IMR-90 (cell line): ENCODE measurements at regions not wholly inside any gene's neighbourhood (a gene's known extent, or its start where the extent isn't known, plus 50 kb on each side); places are given as distances from the start of the nearest gene placed in this dataset.

Source experiments
- ATAC-seq: fragments of 200-7000 bp; cut with Tn5 transposase; 2 replicates; pipeline ENCODE4 v1.9.1; 2020; ENCODE audit warnings: low read depth, mild to moderate bottlenecking, moderate library complexity
- BruUV-seq: library from RNA; stranded (reverse); fragments of 400-500 nt; replicated peaks from 2 replicates; lab custom pipeline; 2021; lab: Mats Ljungman, UMichigan
- CTCF ChIA-PET: fragments of 300-600 bp; formaldehyde crosslinking; extraction: SDS; loops from one replicate; lab custom pipeline; 2021; ENCODE audit warnings: antibody characterized with exemption; lab: Yijun Ruan, JAX
- POLR2A ChIA-PET: fragments of 300-600 bp; sonication (Branson Sonifier 250); formaldehyde crosslinking; loops from one replicate; lab custom pipeline; 2022; ENCODE audit warnings: antibody characterized with exemption; ENCODE audit not compliant: unreplicated experiment; lab: Charles Lee
- DNase-seq: peaks from one replicate; pipeline ENCODE4 v3.0.0; 2013
- H2AFZ ChIP-seq: replicated peaks from 2 replicates; pipeline ENCODE3; 2013; ENCODE audit warnings: low read length, mild to moderate bottlenecking; ENCODE audit not compliant: poor library complexity
- H2AK5ac ChIP-seq: 2 replicates; pipeline ENCODE4 v1.6.1; 2013; ENCODE audit warnings: low read depth, low read length, inconsistent platforms
- H2AK9ac ChIP-seq: replicated peaks from 2 replicates; pipeline ENCODE3; 2013; ENCODE audit warnings: mild to moderate bottlenecking, low read depth, low read length, moderate library complexity; ENCODE audit not compliant: poor library complexity
- H2BK120ac ChIP-seq: 2 replicates; pipeline ENCODE4 v1.6.1; 2013; ENCODE audit warnings: low read depth, low read length, inconsistent platforms
- H2BK15ac ChIP-seq: 3 replicates; pipeline ENCODE4 v1.6.1; 2013; ENCODE audit warnings: low read depth, low read length, inconsistent platforms
- H2BK20ac ChIP-seq: 2 replicates; pipeline ENCODE4 v1.6.1; 2013; ENCODE audit warnings: low read depth, mild to moderate bottlenecking, inconsistent platforms, low read length, moderate library complexity
- H2BK5ac ChIP-seq: 2 replicates; pipeline ENCODE4 v1.6.1; 2013; ENCODE audit warnings: mild to moderate bottlenecking, low read depth, low read length, inconsistent platforms; ENCODE audit not compliant: poor library complexity, severe bottlenecking
- H3K14ac ChIP-seq: replicated peaks from 2 replicates; pipeline ENCODE4 v1.6.1; 2013; ENCODE audit warnings: low read depth, low read length, inconsistent platforms
- H3K18ac ChIP-seq: 2 replicates; pipeline ENCODE4 v1.6.1; 2013; ENCODE audit warnings: low read depth, low read length, control low read depth
- H3K23ac ChIP-seq: 2 replicates; pipeline ENCODE4 v1.6.1; 2013; ENCODE audit warnings: low read depth, low read length, inconsistent platforms
- H3K27ac ChIP-seq: 2 replicates; pipeline ENCODE4 v1.5.1; 2013; ENCODE audit warnings: mild to moderate bottlenecking, control low read depth, low read length; ENCODE audit not compliant: insufficient read depth
- H3K27me3 ChIP-seq: 2 replicates; pipeline ENCODE4 v1.6.1; 2013; ENCODE audit warnings: low read length; ENCODE audit not compliant: control insufficient read depth, insufficient read depth
- H3K36me3 ChIP-seq: 2 replicates; pipeline ENCODE4 v1.6.1; 2013; ENCODE audit warnings: low read length, mixed read lengths; ENCODE audit not compliant: control insufficient read depth, insufficient read depth
- H3K4ac ChIP-seq: 2 replicates; pipeline ENCODE4 v1.6.1; 2013; ENCODE audit warnings: low read depth, low read length, inconsistent platforms
- H3K4me1 ChIP-seq: 2 replicates; pipeline ENCODE4 v1.6.1; 2013; ENCODE audit warnings: low read length, mixed read lengths; ENCODE audit not compliant: control insufficient read depth, insufficient read depth
- H3K4me2 ChIP-seq: 2 replicates; pipeline ENCODE4 v1.6.1; 2013; ENCODE audit warnings: low read depth, mild to moderate bottlenecking, control low read depth, low read length, moderate library complexity
- H3K4me3 ChIP-seq: 2 replicates; pipeline ENCODE4 v1.5.1; 2013; ENCODE audit warnings: low read depth, mild to moderate bottlenecking, control low read depth, low read length, moderate library complexity; ENCODE audit not compliant: insufficient read depth
- H3K56ac ChIP-seq: 2 replicates; pipeline ENCODE4 v1.6.1; 2013; ENCODE audit warnings: low read length, inconsistent platforms; ENCODE audit not compliant: insufficient read depth; ENCODE audit errors: extremely low read depth
- H3K79me1 ChIP-seq, 2 experiments: 2 replicates each; pipeline ENCODE4 v1.6.1; 2013; ENCODE audit warnings: low read length in 2 of 2, inconsistent platforms in 1 of 2, low read depth in 1 of 2
- H3K9ac ChIP-seq: 2 replicates; pipeline ENCODE4 v1.6.1; 2013; ENCODE audit warnings: low read depth, low read length, control low read depth
- H3K9me1 ChIP-seq: 2 replicates; pipeline ENCODE4 v1.6.1; 2013; ENCODE audit warnings: low read length, inconsistent platforms; ENCODE audit not compliant: insufficient read depth
- H3K9me3 ChIP-seq: 2 replicates; pipeline ENCODE4 v1.6.1; 2013; ENCODE audit warnings: low read length; ENCODE audit not compliant: control insufficient read depth, insufficient read depth
- H4K20me1 ChIP-seq: 2 replicates; pipeline ENCODE4 v1.6.1; 2013; ENCODE audit warnings: low read length, inconsistent platforms; ENCODE audit not compliant: insufficient read depth
- H4K5ac ChIP-seq: 2 replicates; pipeline ENCODE4 v1.6.1; 2013; ENCODE audit warnings: mild to moderate bottlenecking, low read depth, low read length, control low read depth
- H4K8ac ChIP-seq, 2 experiments: 2 replicates each; pipeline ENCODE4 v1.6.1; 2013; ENCODE audit warnings: low read depth in 2 of 2, low read length in 2 of 2, control low read depth in 1 of 2, inconsistent platforms in 1 of 2
- H4K91ac ChIP-seq: 2 replicates; pipeline ENCODE4 v1.6.1; 2013; ENCODE audit warnings: low read depth, low read length, inconsistent platforms; ENCODE audit not compliant: insufficient read depth
- CEBPB ChIP-seq: IDR thresholded peaks from 2 replicates; pipeline ENCODE4 v1.6.1; 2012; ENCODE audit warnings: low read depth, low read length, improper control_type of control experiment
- FOS ChIP-seq: fragments of 150-350 bp; IDR thresholded peaks from 2 replicates; pipeline ENCODE4 v1.6.1; 2016; ENCODE audit warnings: low read depth, low read length
- MAFK ChIP-seq: IDR thresholded peaks from 2 replicates; pipeline ENCODE4 v1.6.1; 2012; ENCODE audit warnings: low read depth, low read length, improper control_type of control experiment
- WGBS, 2 experiments: methylation state at CpG; one replicate each; pipeline versions ENCODE4 v1.1.5 to v1.1.7; 2013; ENCODE audit warnings: missing lambda C conversion rate in 2 of 2; ENCODE audit not compliant: insufficient read length in 1 of 2; ENCODE audit errors: extremely low coverage in 2 of 2; 5-methylcytosine and 5-hydroxymethylcytosine counted together
- dilution Hi-C: fragments of 300-500 bp; cut with HindIII; formaldehyde crosslinking; loops from one replicate; pipeline ENCODE4 v1.14.3; 2018; ENCODE audit warnings: low sequenced_read_pairs; ENCODE audit not compliant: unreplicated experiment
- in situ Hi-C: fragments of 300-500 bp; cut with MboI; formaldehyde crosslinking; loops from 3 replicates; pipeline ENCODE4 v1.14.3; 2019; ENCODE audit warnings: low sequenced_read_pairs, inconsistent platforms, mixed read lengths
- intact Hi-C: fragments of 100-400 bp; cut with micrococcal nuclease; formaldehyde crosslinking; loops from 2 replicates; pipeline ENCODE4 v1.10.0; 2022

- H3K9me1 ChIP-seq: no peaks in the 10 kb centered on the region
- no peak overlapping the region for H3K27ac ChIP-seq
- H3K4me2 ChIP-seq: no peak overlapping the region; the same call in 1 of the 2 replicates
These were observed 111.2 kb upstream of the SMIM21 start for GRCh38 chr18:75538727-75539126.

More at GRCh38 chr18:75538727-75539126, 111.2 kb upstream of the SMIM21 start:
- POLR2A ChIA-PET: no interaction called here
- dilution Hi-C loops: no loop called here
- ATAC-seq: peak; percentile 87
- no peak overlapping the region for H3K56ac ChIP-seq
- BruUV-seq: no TSS peak
- no peak overlapping the region for H3K14ac ChIP-seq
- no peak overlapping the region for H2AK5ac ChIP-seq
- no peak overlapping the region for H3K18ac ChIP-seq
- no peaks in the 10 kb centered on the region for H3K9me3 ChIP-seq
- H3K36me3 ChIP-seq: no peaks in the 10 kb centered on the region
- DNase-seq: peak; percentile 76
- TF ChIP-seq CEBPB: peak; percentile 92
- TF ChIP-seq FOS: peak; percentile 33; the same call in 1 of the 2 replicates
- no peak for TF ChIP-seq MAFK
- no peak overlapping the region for H3K23ac ChIP-seq
- CTCF ChIA-PET: interaction anchor here (1.0 kb wide), 1 partner anchor 20 kb away, joined by 3 read pairs; no protein-coding TSS in a partner anchor
- H4K91ac ChIP-seq: no peak overlapping the region
- no peaks in the 10 kb centered on the region for H3K27me3 ChIP-seq
- H2BK15ac ChIP-seq: no peak overlapping the region
- no peak overlapping the region for H3K9ac ChIP-seq
- H4K8ac ChIP-seq: no peak overlapping the region
- WGBS, 2 experiments: no CpG with 5 or more reads among the region's 2 CpGs
- no peak overlapping the region for H4K5ac ChIP-seq
- no peaks in the 10 kb centered on the region for H4K20me1 ChIP-seq
- intact Hi-C loops: no loop called here
- in situ Hi-C loops: no loop called here
- H3K79me1 ChIP-seq: no peaks in the 10 kb centered on the region
- H2BK20ac ChIP-seq: no peak overlapping the region
- no peak overlapping the region for H3K4ac ChIP-seq
- no peak overlapping the region for H2BK120ac ChIP-seq
- H2AFZ ChIP-seq: no peak overlapping the region
- H2BK5ac ChIP-seq: no peak overlapping the region
- H2AK9ac ChIP-seq: no peak overlapping the region
- no peak overlapping the region for H3K4me3 ChIP-seq
- peaks cover 2% of the 10 kb centered on the region; the same call in 1 of the 2 replicates for H3K4me1 ChIP-seq
